ENCODE measurements at regions not wholly inside any gene's neighbourhood (a gene's known extent, or its start where the extent isn't known, plus 50 kb on each side); places are given as distances from the start of the nearest gene placed in this dataset.
"Not testable (repeated sequence)": the region's sequence is repeated elsewhere in the genome, so short reads cannot be mapped to it uniquely, and the experiment has no call there.

DNA sequence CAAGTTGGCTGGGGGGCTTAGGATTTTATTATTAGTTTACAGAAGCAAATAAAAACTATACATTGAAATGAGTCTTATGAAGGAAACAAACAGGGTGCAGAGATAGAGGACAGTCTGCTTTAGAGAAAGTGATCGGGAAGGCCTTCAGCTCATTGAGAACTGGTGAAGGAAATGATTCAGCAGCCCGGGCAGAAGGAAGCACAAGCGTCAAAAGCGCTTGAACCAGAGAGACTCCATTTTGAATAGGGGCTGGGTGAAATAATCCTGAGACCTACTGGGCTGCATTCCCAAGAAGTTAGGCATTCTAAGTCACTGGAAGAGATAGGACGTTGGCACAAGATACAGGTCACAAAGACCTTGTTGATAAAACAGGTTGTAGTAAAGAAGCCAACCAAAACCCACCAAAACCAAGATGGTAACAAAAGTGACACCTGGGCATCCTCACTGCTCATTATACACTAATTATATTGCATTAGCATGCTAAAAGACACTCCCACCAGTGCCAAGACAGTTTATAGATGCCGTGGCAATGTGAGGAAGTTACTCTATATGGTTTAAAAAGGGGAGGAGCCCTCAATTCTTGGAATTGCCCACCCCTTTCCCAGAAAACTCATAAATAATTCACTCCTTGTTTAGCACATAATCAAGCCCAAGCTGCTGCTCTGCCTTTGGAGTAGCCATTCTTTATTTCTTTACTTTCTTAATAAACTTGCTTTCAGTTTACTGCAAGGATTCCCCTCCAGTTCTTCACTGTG lies 83.1 kb upstream of the MPP7 start:
- in situ Hi-C loops (cut with HindIII; ENCODE audit: low pct_ligation_motif_present, low pct_unique_long_range_greater_than_20kb, low sequenced_read_pairs) = loop anchor here (25.0 kb wide), 1 partner anchor 124 kb away; no protein-coding TSS in a partner anchor
- no peak for DNase-seq

DNA sequence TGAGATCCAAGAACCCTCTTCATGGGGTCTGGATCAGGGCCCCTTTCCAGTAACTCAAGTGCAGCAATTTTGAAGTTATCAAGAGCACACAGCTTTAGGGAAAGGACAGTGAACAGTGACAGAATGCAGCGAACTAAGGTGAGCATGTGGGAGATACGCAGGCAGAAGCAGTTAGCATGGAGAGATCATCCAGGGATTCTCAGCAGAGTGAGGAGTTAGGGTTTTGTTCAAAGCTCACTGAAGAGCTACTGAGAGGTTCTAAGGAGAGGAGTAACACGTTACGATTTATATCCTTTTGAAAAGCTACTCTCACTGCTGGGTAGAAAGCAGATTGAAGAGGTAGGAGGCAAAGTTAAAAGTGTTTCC lies 83.6 kb upstream of the MPP7 start:
- DNase-seq = no peak

DNA sequence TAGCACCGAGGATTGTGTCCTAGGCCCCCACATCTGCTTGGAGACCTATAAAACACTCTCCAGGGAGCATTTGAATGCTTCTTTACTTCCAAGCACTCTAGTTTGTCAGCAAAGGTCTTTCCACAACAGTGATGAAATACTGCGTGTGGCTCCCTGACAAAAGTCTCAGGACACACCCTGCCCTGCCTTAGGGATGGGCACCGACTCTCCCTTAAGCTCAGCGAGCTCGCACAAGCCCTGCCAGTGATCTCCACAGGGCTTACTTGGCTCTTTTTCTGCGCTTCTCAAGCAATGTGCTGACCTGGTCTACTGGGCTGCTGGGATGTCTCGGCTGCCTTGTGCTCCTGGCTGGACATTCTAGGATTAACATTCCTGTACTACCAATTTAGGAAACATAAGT lies 84.3 kb upstream of the MPP7 start:
- in situ Hi-C loops (cut with HindIII; ENCODE audit: low pct_ligation_motif_present, low pct_unique_long_range_greater_than_20kb, low sequenced_read_pairs) = loop anchor here (25.0 kb wide), 1 partner anchor 125 kb away; no protein-coding TSS in a partner anchor
- DNase-seq = no peak

More for the DNA sequence above, 83.6 kb upstream of the MPP7 start:
- in situ Hi-C loops (cut with HindIII; ENCODE audit: low pct_ligation_motif_present, low pct_unique_long_range_greater_than_20kb, low sequenced_read_pairs) = loop anchor here (25.0 kb wide), 1 partner anchor 124 kb away; no protein-coding TSS in a partner anchor

DNA sequence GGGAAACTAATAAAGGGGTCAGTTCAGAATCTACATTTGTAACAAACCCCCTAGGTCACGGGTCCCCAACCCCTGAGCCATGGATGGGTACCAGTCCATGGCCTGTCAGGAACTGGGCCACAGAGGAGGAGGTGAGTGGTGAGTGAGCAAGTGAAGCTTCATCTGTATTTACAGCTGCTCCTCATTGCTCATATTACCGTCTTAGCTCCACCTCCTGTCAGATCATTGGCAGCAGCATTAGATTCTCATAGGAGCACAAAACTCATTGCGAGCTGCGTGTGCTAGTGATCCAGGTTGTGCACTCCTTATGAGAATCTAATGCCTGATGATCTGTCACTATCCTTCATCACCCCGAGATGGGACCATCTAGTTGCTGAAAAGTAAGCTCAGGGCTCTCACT lies 88.4 kb upstream of the MPP7 start:
- in situ Hi-C loops (cut with HindIII; ENCODE audit: low pct_ligation_motif_present, low pct_unique_long_range_greater_than_20kb, low sequenced_read_pairs) = loop anchor here (25.0 kb wide), 1 partner anchor 129 kb away; no protein-coding TSS in a partner anchor
- no peak for DNase-seq

DNA sequence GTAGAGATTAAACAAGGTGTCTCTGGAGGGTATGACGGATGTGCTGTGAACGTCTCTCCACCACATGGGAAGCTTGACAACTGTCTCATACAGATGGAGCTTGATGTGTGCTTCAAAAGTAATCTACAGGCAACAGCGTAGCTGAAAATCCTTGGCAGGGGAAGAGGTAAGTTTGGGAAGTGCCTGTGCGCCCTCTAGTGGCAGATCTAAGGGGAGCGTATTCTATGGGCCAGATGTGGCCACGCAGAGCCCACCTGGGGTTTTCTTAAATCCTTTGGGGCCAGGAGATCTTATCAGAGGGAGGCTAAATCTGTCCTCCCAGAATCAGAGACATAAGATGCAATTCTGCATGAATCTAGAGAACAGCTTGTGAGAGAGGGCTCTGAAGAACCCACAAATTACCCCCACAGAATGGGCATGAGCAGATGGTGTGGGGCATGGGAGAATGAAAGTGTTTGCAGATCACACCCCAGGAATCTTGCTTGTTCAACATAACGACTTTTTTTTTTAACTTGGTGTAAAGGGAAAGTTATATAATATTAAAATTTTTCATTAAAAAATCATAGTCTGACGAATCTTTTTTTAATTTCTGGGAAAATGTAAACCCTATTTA lies 91.2 kb upstream of the MPP7 start:
- in situ Hi-C loops (cut with HindIII; ENCODE audit: low pct_ligation_motif_present, low pct_unique_long_range_greater_than_20kb, low sequenced_read_pairs) = loop anchor here (25.0 kb wide), 1 partner anchor 132 kb away; no protein-coding TSS in a partner anchor
- peak; percentile 40 for DNase-seq

DNA sequence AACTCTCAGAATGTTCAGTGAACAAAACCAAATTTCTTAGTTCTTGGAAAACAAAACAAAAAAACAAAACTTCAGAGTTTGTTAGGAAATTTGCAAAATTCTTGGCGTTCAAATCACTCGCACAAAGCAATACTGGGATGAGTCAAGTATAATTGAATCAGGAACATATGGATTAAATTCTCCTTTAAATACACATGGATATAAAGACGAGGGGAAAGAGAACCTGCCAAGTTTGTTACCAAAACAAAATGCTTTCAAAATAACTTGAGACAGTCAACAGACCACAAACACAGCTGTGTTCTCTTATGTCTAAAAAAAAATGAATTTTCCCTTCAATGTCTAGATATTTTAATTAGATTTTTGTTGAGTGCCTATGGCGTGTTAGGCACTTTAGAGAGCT lies 93.5 kb upstream of the MPP7 start:
- in situ Hi-C loops (cut with HindIII; ENCODE audit: low pct_ligation_motif_present, low pct_unique_long_range_greater_than_20kb, low sequenced_read_pairs) = loop anchor here (25.0 kb wide), 1 partner anchor 134 kb away; no protein-coding TSS in a partner anchor
- no peak for DNase-seq

DNA sequence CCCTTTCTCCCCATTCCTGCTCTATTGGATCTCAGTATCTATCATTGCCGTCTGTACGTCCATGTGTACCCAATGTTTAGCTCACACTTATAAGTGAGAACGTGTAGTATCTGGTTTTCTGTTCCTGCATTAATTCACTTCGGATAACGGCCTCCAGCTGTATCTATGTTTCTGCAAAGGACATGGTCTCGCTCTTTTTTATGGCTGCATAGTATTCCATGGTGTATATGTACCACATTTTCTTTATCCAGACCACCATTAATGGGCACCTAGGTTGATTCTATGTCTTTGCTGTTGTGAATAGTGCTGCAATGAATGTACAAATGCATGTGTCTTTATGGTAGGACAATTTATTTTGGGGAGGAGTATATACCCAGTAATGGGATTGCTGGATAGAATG lies 94.4 kb upstream of the MPP7 start:
- no peak for DNase-seq
- in situ Hi-C loops (cut with HindIII; ENCODE audit: low pct_ligation_motif_present, low pct_unique_long_range_greater_than_20kb, low sequenced_read_pairs) = loop anchor here (25.0 kb wide), 1 partner anchor 135 kb away; no protein-coding TSS in a partner anchor

DNA sequence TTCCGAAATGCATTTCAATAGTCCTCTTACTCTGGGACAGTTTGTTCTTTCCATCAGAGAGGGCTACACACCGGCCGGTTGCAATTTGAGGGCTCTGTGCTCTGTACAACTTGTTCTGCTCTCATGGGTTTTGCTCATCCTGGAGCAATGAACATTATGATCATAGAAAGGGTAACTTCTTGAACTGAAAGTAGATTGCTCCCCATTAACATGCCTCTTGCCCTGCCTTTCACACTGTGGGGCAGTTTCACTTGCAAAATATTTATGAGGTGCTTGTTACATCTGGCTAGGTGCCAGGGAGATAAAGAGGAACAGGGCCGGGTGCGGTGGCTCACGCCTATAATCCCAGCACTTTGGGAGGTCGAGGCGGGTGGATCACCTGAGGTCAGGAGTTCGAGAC lies 97.3 kb upstream of the MPP7 start:
- DNase-seq = no peak

DNA sequence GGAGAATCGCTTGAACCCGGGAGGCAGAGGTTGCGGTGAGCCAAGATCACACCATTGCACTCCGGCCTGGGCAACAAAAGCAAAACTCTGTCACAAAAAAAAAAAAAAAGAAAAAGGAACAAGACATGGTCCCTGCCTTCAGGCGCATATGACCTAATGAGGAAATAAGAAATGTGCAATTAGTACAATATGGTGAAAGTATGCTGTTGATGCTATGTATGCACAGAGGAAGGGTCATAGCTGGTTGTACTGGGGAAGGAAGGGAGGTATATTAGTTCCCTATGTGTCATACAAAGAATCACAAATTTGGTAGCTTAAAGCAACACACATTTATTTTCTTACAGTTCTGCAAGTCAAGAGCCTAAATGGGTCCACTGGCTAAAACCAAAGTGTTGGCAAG lies 97.8 kb upstream of the MPP7 start:
- in situ Hi-C loops (cut with HindIII; ENCODE audit: low pct_ligation_motif_present, low pct_unique_long_range_greater_than_20kb, low sequenced_read_pairs) = no loop called here
- DNase-seq = no peak

More for the DNA sequence above, 97.3 kb upstream of the MPP7 start:
- in situ Hi-C loops (cut with HindIII; ENCODE audit: low pct_ligation_motif_present, low pct_unique_long_range_greater_than_20kb, low sequenced_read_pairs) = no loop called here

DNA sequence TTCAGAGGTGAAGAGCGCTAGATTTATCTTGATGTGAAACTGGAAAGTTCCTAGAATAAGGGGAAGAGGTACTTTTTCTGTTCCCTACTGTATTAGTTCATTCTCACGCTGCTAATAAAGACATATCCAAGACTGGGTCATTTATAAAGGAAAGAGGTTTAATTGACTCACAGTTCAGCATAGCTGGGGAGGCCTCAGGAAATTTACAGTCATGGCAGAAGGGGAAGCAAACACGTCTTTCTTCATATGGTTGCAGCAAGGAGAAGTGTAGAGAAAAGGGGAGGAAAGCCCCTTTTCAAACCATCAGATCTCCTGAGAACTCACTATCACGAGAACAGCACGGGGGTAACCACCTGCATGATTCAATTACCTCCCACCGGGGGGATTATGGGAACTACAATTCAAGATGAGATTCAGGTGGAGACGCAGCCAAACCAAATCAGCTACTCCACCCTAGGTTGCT lies 99.8 kb upstream of the MPP7 start:
- in situ Hi-C loops (cut with HindIII; ENCODE audit: low pct_ligation_motif_present, low pct_unique_long_range_greater_than_20kb, low sequenced_read_pairs); DNase-seq: not testable (repeated sequence)

DNA sequence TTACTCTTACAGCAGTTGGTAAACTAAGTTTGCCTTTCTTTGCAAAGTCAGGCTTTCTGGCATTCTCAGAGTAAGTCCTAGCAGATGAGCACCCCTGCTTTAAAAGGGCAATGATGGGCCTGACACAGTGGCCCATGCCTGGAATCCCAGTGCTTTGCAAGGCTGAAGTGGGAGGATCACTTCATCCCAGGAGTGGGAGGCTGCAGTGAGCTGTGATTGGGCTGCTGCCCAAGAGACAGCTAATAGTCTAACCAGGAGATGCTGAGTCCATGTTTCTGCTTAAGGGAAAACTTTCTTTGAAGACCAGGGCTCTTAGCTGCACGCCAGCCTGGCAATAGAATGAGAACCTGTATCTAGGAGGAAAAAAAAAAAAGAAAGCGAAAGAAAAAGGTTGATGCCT lies 100.2 kb upstream of the MPP7 start:
- DNase-seq = no peak
- in situ Hi-C loops (cut with HindIII; ENCODE audit: low pct_ligation_motif_present, low pct_unique_long_range_greater_than_20kb, low sequenced_read_pairs) = no loop called here

DNA sequence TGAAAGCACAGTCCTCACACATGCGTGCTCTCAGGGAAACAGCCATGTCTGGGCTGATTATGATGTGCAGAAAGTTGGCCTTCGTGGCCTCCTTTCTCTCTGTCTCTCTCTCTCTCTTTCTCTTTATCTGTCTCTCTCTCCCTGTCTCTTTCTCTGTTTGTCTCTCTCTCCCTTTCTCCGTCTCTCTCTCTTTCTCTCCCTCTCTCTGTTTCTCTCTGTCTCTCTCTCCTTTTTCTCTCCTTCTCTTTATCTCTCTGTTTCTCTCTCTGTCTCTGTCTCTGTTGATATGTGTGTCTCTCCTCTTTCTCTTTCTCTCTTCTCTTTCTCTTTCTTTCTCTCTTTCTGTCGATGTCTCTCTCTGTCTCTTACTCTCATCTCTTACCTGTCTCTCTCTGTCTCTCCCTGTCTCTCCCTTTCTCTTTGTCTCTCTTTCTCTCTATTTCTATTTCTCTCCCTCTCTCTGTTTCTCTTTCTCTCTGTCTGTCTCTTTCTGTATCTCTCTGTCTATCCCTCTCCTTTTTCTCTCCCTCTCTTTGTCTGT lies 105.4 kb upstream of the MPP7 start:
- in situ Hi-C loops (cut with HindIII; ENCODE audit: low pct_ligation_motif_present, low pct_unique_long_range_greater_than_20kb, low sequenced_read_pairs) = no loop called here
- no peak for DNase-seq

DNA sequence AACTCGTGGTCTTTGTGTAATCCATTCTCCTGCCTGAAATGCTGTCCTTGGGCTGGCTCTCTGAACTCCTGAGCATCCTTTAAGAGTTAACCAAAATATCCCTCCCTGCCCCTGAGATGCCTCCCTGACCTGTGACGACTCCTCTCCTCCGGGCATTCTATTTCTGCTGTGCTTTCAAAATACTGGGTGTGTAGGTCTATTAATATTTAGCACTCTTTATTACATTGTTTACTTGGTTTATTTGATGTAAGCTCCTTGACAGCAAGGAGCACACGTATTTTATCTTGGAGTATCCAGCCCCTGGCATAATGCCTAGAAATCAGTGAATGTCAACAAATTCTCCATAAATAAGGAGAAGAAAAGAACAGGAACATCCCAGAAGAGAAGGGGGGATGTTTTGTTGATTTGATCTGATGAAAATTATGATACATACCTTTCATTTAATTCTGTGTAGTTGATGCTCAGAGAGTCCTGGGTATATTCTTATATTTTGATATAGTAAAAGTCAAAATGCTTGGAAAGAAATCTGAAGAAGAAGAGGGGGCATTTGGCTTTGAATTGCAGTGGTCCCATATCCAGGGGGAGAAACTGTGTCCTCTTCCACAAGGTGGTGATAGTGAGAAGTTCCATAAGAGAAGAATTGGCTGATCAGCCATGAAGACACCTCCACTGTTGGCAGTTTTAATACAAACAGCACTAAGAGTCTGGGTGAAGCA lies 107.7 kb upstream of the MPP7 start:
- in situ Hi-C loops (cut with HindIII; ENCODE audit: low pct_ligation_motif_present, low pct_unique_long_range_greater_than_20kb, low sequenced_read_pairs) = no loop called here
- no peak for DNase-seq

DNA sequence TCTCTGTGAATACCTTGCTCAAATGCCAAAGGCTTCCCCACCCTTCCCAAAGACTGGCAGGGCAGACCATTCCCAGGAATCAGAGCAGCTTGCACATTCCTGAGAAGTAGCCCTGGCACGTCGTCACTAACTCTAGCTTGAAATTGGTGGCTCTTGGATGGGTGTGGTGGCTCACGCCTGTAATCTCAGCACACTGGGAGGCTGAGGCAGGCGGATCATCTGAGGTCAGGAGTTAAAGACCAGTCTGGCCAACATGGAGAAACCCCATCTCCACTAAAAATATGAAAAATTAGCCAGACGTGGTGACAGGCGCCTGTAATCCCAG lies 108.2 kb upstream of the MPP7 start:
- in situ Hi-C loops (cut with HindIII; ENCODE audit: low pct_ligation_motif_present, low pct_unique_long_range_greater_than_20kb, low sequenced_read_pairs) = no loop called here
- no peak for DNase-seq

DNA sequence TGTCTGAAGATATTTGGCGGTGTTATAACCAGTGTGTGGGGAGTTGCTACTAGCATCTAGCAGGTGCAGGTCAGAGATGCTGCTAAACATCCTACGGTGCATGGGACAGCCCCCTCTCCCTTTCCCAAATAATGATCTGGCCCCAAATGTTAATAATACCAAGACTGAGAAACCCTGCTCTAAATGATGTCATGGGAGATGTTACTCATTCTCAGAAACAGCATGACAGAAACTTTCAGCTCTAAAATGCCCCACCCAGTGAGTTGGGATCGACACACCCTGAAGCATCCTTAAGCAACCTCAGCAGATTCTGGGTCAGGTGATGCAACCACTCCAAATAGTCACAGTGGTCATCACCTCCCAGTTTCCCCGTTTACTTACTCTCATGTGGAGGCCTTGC lies 108.8 kb upstream of the MPP7 start:
- no peak for DNase-seq
- in situ Hi-C loops (cut with HindIII; ENCODE audit: low pct_ligation_motif_present, low pct_unique_long_range_greater_than_20kb, low sequenced_read_pairs) = no loop called here

DNA sequence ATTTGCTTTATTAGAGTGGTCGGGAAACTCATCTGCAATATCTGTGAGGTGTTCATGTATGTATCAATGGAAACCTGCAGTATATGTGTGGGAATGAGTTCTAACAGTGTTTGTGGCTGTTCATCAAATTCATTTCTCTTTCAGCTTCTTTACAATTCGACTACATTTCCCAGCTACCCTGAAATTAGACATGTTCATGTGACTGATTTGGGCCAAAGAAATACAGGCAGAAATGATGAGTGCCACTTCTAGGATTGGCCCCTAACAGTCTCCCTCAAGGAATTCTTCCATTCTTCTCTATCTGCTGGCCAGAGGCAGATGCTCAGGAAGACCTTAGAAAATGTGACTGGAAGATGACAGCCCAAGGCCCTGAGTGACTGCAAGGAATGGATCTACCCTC lies 114.8 kb upstream of the WAC start:
- in situ Hi-C loops (cut with HindIII; ENCODE audit: low pct_ligation_motif_present, low pct_unique_long_range_greater_than_20kb, low sequenced_read_pairs) = no loop called here

DNA sequence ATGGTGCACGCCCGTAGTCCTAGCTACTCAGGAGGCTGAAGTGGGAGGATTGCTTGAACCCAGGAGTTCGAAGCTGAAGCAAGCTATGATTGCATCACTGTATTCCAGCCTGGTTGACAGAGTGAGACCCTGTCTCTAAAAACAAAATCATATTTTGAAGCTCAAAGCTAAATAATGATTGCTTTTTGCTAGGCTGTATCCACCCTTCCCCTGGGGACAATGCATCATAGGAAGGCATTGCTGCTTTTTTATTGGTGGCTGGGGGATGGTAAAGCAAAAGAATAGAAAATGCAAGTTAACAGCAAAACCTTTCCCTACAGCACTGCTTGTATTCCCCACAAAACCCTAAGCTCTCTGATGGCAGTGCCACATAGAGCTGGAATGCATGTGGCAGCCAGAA lies 107.5 kb upstream of the WAC start:
- in situ Hi-C loops (cut with HindIII; ENCODE audit: low pct_ligation_motif_present, low pct_unique_long_range_greater_than_20kb, low sequenced_read_pairs) = no loop called here
- DNase-seq = no peak

More for the DNA sequence above, 114.8 kb upstream of the WAC start:
- no peak for DNase-seq

DNA sequence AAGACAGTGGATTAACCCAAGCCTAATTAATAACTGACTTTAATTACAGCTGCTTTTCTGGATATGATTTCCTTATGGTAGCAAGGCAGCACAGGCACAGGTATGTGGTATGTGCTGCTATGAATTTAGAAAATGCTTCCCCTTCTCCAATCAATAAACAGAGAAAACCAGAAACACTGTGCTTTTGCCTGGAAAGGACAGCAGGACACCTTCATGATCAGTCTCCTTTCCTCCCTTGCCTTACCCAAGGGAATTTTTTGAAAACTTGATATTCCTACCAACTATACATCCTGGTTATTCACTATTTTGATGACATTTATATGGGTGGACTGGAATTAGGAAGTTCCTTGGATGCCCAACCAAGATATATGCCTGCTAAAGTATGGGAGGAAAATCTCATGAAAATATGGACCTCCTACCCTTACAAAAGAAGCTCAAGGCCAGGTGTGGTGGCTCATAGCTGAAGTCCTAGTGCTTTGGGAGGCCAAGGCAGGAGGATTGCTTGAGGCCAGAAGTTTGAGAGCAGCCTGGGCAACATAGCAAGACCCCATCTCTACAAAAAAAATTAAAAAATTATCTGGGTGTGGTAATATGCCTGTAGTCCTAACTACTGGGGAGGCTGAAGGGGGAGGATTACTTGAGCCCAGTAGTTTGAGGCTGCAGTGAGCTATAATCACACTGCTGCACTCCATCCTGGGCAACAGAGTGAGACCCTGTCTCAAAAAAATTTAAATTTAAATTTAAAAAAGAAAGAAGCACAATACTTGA lies 106.3 kb upstream of the WAC start:
- no peak for DNase-seq

More for the DNA sequence above, 106.3 kb upstream of the WAC start:
- in situ Hi-C loops (cut with HindIII; ENCODE audit: low pct_ligation_motif_present, low pct_unique_long_range_greater_than_20kb, low sequenced_read_pairs) = no loop called here

Data from ACHN (cell line).